ENCODE measurements at regions not wholly inside any gene's neighbourhood (a gene's known extent, or its start where the extent isn't known, plus 50 kb on each side); places are given as distances from the start of the nearest gene placed in this dataset.
A peak's percentile ranks its signal among the peaks of the same experiment; 100 is the strongest.

GRCh38 chr10:120336306-120336910 lies 120.6 kb upstream of the PLPP4 start:
- no peak for DNase-seq (ENCODE audit: low read depth)
- H3K4me3 ChIP-seq (ENCODE audit: low read depth, low read length), result no peak overlapping the region
- no peak for TF ChIP-seq CTCF (conservative IDR thresholded peaks at IDR 0.05; ENCODE audit: low read depth, low read length)

GRCh38 chr10:120336911-120337540 lies 120.0 kb upstream of the PLPP4 start:
- DNase-seq (ENCODE audit: low read depth), result peak; percentile 71
- H3K4me3 ChIP-seq (ENCODE audit: low read depth, low read length), result no peak overlapping the region
- peak; percentile 92 for TF ChIP-seq CTCF (conservative IDR thresholded peaks at IDR 0.05; ENCODE audit: low read depth, low read length)

GRCh38 chr10:120342115-120342714 lies 114.8 kb upstream of the PLPP4 start:
- DNase-seq (ENCODE audit: low read depth), result no peak
- no peak for TF ChIP-seq CTCF (conservative IDR thresholded peaks at IDR 0.05; ENCODE audit: low read depth, low read length)
- no peak overlapping the region for H3K4me3 ChIP-seq (ENCODE audit: low read depth, low read length)

- no peak for DNase-seq (ENCODE audit: low read depth)
- no peak for TF ChIP-seq CTCF (conservative IDR thresholded peaks at IDR 0.05; ENCODE audit: low read depth, low read length)
- H3K4me3 ChIP-seq (ENCODE audit: low read depth, low read length), result no peak overlapping the region
Measured at GRCh38 chr10:120345186-120345585, 111.8 kb upstream of the PLPP4 start.

- no peak overlapping the region for H3K4me3 ChIP-seq (ENCODE audit: low read depth, low read length)
- peak; percentile 3 for DNase-seq (ENCODE audit: low read depth)
- no peak for TF ChIP-seq CTCF (conservative IDR thresholded peaks at IDR 0.05; ENCODE audit: low read depth, low read length)
Measured at GRCh38 chr10:120347644-120348043, 109.4 kb upstream of the PLPP4 start.

GRCh38 chr10:120349069-120349468 lies 108.0 kb upstream of the PLPP4 start:
- no peak overlapping the region for H3K4me3 ChIP-seq (ENCODE audit: low read depth, low read length)
- DNase-seq (ENCODE audit: low read depth), result no peak
- TF ChIP-seq CTCF (conservative IDR thresholded peaks at IDR 0.05; ENCODE audit: low read depth, low read length), result no peak

GRCh38 chr10:120355425-120355824 lies 101.6 kb upstream of the PLPP4 start:
- TF ChIP-seq CTCF (conservative IDR thresholded peaks at IDR 0.05; ENCODE audit: low read depth, low read length), result no peak
- H3K4me3 ChIP-seq (ENCODE audit: low read depth, low read length), result no peak overlapping the region

More at GRCh38 chr10:120355425-120355824, 101.6 kb upstream of the PLPP4 start:
- no peak for DNase-seq (ENCODE audit: low read depth)

Data from choroid plexus epithelial cell (primary cell).